GM18505 (cell line): ENCODE measurements at regions not wholly inside any gene's neighbourhood (a gene's known extent, or its start where the extent isn't known, plus 50 kb on each side); places are given as distances from the start of the nearest gene placed in this dataset.

ENCODE experiments used
- ATAC-seq: cut with Tn5 transposase; IDR thresholded peaks from one replicate; pipeline ENCODE4 v1.9.1; 2021; ENCODE audit not compliant: unreplicated experiment
- POLR2A ChIP-seq: IDR thresholded peaks from 4 replicates; pipeline ENCODE4 v1.6.1; 2011; ENCODE audit warnings: borderline replicate concordance; ENCODE audit not compliant: insufficient read depth, insufficient read length; ENCODE audit errors: extremely low read depth

DNA sequence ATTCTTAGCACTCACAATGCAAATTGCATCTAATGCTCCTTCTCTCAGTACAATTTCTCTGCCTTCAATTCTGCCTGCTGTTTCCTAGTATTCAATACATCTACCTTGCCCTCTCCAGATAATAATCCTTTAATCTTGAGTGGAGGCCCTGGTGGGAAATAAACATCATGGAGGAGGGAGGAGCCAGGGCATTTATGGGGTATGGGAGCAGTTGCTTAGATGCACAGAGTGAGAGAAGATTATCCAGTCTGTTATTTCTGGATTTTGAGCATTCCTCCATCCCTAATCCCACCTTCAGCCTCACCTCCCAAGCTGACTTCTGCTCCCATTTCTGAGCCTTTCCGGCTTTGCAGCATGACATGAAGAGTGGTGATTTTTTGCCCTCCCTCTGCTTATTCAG is 127.9 kb upstream of the PPP3CA start:
- ATAC-seq, result no peak
- TF ChIP-seq POLR2A, result no peak

DNA sequence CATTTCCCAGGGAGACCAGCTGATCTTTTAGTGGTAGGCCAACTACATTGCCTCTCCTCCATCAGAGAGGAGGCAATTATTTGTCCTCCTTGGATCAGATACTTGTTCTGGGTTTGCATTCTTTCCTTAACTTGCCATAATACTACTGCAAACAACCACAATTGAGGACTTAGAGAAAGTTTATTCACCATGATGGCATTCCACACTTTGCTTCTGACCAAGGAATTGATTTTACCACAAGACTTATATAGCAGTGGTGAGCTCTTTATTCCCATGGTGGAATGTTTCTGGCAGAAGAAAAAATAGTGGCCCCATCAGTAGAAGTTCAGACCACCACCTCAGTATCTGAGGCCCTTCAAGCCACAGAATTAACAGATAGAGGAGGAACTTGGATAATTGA is 123.9 kb upstream of the PPP3CA start:
- ATAC-seq, result no peak
- no peak for TF ChIP-seq POLR2A

DNA sequence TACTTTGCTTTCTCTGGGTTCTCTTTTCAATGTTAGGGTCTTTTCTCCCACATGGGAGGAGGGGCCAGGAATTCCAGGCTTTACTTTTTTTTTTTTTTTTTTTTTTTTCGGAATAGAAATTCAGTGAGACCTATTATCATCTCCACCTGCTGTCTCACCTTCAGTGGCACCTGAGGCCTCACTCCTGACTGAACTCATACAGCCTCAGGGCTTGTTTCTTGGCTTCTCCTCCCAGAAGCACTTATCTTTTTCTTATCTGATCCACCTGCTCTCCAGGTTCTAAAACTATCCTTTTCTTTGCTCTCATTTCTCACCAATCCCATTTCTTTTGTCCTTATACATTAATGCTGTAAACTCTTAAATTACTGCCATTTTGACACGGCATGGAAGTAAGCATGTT is 117.3 kb upstream of the PPP3CA start:
- ATAC-seq, result no peak
- TF ChIP-seq POLR2A, result no peak

DNA sequence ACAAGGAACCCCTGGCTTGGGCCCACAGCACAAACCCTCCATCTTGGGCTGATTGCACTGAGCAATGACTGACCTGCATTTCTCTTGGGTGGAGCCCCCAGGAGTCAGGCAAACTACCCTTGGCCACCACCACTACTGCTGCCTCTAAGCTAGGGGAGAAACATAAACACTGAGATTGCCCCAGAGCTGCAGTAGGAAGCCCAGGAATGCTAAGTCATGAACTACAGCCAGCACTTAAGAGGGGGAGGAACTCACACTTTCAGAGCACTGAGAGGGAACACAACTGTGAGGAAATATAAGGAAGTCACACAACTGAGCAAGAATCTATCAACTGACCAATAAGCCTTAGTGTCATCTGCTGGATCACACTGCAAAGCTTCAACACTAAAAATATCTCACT is 111.6 kb upstream of the PPP3CA start:
- TF ChIP-seq POLR2A, result no peak
- ATAC-seq, result no peak

DNA sequence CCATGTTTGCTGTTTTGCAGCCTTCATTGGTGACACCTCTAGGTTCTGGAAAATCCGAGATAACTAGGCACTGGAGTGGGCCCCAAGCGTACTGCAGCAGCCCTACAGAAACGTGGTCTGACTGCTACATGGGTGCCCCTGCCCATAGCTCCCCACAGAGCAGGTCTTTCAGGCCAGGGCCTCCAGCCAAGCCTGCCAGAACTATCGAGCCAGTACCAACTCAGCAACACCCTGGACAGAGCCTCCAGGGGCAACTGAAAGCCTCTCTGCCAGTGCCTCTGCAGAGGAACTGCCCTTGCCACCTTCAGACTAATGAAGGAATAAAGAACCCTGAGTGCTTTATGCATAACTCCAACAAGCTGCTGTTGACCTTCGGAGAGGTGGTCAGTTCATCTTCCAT is 111.1 kb upstream of the PPP3CA start:
- no peak for ATAC-seq

DNA sequence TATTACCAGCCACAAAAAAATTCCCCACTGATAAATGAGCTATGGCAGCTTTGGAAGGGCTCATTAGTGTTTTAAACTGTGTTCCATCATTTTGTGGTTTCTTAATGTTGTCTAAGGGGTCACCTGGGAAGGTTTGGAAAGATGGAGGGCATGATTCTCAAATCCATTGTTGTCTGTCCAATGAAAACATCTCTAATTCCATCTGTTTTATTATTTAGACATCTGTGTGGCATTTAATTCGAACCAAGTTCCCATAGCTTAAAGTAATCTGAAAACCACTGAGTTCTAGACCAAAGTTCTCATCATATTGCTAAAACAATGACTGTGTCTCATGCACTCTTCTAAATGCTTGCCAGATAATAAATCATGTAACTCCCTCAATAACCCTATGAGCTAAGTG is 103.8 kb upstream of the PPP3CA start:
- ATAC-seq, result no peak

More for the DNA sequence above, 111.1 kb upstream of the PPP3CA start:
- TF ChIP-seq POLR2A, result no peak

DNA sequence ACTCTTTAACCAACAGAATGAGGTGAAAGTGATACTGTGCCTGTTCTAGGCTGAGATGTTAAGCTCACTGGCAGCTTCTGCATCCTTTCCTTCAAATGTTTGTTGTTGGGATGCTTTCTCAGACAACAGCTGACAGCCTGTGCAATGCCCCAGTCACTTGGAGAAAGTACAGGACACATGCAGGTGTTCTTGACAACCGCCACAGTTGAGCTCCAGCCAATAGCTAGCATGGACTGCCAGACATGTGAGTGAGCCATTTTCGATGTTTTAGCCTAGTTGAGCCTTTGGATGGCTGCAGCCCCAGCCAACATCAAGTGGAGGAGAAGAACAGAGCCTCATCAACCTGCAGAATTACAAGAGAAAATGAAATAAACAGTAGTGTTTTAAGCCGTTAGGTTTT is 94.1 kb upstream of the PPP3CA start:
- no peak for TF ChIP-seq POLR2A
- ATAC-seq, result no peak

More for the DNA sequence above, 103.8 kb upstream of the PPP3CA start:
- no peak for TF ChIP-seq POLR2A

DNA sequence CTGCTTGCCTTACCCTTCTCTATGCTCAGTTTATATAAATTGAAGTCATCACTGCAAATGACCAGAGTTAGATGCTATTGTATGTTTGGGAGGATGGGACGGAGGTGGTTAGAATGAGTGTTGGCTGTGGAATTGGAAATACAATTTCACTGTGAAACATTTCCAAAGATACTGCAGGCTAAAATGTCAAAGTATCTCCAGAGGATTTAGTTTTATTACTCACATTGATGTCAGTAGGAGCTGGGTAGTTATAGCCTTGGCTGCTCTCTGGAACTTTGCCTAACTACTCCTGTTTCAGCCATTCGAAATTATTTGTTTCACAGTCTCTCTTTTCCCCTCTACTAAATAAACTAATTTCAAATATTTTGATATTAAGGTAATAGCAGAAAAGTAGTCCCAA is 92.6 kb upstream of the PPP3CA start:
- no peak for ATAC-seq
- no peak for TF ChIP-seq POLR2A

DNA sequence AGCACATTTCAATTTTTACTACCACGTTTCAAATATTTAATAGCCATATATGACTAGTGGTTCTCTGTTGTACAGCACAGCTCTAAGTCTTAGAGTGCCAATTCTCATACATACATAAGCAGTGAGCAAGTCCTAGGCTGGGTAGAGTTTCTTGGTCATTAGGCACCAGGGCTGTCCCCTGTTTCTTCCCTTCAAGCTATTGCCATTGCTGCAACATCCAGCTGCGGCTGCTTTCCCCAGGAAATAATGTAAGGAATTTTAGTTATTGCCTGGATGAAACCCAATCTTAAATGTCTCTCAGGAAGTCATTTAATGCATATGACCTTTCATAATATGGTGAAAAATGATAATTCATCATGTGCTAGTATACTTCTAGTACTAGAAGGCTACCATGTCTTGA is 74.1 kb upstream of the PPP3CA start:
- no peak for ATAC-seq

DNA sequence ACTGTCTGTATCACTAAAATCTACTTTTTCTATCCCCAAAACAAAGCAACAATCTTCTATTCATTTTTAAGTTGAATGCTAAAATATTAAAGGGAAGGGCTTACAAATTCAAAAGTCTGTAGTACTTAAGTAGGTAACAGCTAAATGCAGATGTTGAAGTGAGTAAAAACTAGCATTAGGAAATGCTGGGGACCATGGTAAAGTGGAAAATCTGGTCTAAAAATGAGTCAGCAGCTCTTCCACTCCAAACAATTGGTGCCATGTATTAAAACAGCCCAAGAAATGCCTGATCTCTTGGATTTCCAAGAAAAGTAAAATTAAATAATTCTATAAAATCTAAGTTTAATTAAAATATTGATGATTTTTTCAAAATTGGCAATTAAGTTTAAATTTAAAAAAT is 73.3 kb upstream of the PPP3CA start:
- TF ChIP-seq POLR2A, result no peak
- ATAC-seq, result no peak

More for the DNA sequence above, 74.1 kb upstream of the PPP3CA start:
- TF ChIP-seq POLR2A, result no peak

DNA sequence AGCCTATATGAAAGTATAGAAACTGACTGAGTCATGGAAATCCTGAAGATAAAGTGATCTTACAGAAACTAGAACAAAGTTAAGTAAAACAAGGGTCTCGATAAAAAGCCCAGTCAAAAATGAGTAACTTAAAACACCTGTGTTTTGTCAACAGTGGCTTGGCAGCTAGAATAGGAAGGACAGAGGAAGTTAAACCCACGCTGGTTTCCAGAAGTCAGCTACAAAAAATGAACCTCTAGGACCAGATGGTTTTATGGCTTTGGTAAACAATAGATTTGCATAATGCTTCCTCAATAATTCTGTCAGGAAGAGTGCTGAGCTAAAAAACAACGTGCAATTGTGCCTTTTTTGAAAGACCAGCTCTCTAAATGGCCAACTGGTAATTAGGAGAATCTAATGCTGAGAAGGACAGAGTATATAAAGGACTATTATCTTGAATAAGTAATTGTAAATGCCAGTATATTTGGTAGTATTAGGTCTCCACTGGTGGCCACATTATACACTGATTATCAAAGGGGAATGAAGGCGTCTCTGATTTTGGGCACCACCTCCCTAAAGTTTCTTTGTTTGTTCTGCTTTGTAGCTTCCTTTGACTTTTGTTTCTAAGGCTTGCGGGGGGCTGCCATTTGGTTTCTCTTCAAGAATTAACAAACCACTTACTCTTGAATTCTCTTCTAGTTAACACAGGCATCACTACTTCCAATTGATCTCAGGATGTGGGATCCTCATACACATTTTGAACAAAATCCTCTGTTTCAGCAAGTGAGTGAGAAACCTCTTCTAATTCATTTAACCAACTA is 72.2 kb upstream of the PPP3CA start:
- peak; percentile 65 for ATAC-seq
- TF ChIP-seq POLR2A, result no peak

DNA sequence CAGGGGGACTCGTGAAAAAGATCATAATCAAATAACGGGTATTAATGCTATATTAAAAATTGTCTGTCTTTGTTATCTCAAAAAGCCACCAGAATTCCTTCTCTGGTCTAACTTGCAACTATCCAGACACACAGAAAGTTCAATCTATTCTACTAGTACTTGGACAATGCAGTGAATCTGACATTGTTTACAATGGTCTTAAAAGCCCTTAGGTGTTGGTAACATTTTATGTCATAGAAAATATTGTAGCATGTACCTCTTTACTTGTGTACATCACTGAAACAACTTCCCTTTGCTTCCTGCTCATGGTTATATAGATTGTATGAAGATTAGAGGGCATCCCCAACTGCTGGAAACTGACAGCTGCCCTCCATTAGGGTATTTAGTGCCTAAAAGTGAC is 71.1 kb upstream of the PPP3CA start:
- no peak for TF ChIP-seq POLR2A
- ATAC-seq, result no peak

DNA sequence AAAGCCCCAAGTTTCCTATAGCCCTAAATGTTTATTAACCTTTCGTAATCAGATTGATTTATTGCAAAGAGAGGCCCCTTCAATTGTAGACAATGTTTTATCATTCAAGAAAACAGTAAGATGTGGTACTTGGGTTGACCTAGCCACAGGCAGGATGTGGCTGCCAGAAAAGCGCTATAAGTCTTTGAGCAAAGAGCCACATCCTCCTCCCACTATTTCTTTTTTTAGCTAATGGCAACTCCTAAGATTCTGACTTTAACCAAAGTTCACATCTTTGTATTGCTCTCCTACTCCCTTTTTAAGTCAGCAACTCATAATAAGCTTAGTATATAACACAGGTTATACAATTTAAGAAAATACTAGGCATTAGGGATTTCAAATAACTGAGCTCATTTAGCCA is 70.7 kb upstream of the PPP3CA start:
- TF ChIP-seq POLR2A, result no peak
- peak; percentile 84 for ATAC-seq

DNA sequence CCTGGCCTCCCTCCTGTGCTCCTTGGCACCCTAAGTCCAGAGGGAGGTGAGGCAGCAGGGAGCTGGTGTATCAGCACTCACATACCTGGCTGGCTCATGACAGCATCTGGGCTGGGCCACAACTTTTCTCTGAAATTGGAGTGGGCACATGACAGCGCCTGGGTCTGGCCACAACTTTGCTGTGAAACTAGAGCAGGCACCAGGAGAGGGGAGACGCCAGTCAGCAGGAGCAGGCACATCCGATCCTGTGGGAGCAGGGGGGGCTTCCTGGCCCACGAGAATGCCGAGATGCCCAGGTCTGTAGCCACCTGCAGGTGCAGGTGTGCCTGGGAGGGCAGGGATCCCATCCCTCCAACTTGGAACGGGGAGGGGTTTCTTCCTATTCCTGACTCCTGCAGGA is 69.7 kb upstream of the PPP3CA start:
- no peak for TF ChIP-seq POLR2A
- ATAC-seq, result no peak

DNA sequence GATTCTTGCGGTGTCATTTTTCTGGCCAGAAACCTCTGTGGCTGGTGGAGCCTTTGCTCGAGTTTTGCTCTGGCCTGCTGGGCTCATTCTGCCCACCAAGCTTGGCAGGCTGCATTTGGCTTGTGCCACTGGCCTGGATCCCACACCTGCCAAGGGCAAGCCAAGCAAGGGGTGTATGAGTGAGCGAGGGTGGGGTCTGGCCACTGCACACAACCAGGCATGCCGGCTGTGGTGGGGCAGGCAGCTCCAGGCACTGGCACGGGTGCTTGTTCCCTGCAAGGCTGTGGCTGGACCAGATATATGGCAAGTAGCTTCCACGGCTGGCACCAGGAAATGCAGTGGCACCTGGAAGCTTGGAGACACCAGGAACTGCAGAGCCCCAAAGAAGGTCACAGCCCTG is 68.6 kb upstream of the PPP3CA start:
- no peak for TF ChIP-seq POLR2A
- no peak for ATAC-seq
